GM19324 (cell line): ENCODE measurements at regions not wholly inside any gene's neighbourhood (a gene's known extent, or its start where the extent isn't known, plus 50 kb on each side); places are given as distances from the start of the nearest gene placed in this dataset.
"Not testable (repeated sequence)": the region's sequence is repeated elsewhere in the genome, so short reads cannot be mapped to it uniquely, and the experiment has no call there.

Experiments
- ATAC-seq: cut with Tn5 transposase; IDR thresholded peaks from one replicate; pipeline ENCODE4 v1.9.1; 2021; ENCODE audit warnings: mild to moderate bottlenecking, moderate library complexity; ENCODE audit not compliant: unreplicated experiment, low FRiP score

DNA sequence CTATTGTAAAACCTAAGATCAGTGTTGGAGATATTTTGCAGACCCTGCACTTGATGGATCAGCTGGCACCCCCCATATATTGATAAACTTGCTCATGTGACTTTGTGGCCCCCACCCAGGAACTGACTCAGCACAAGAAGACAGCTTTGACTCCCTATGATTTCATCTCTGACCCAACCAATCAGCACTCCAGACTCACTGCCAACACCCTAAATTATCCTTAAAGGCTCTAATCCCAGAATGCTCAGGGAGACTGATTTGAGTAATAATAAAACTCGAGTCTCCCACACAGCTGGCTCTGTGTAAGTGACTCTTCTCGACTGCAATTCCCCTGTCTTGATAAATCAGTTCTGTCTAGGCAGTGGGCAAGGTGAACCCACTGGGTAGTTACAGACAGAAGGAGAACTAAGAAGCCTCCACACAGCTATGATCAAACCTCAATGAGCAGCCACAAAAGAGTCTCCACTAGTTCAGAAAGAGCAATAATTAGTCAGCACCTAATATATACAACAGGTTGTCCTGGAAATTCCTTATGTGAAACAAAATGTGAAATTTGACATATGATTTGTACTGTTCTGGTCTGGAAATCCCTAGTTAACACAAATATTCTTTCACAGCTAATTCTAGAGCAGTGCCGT lies 52.2 kb downstream of the ACTL7B start:
- no peak for ATAC-seq

DNA sequence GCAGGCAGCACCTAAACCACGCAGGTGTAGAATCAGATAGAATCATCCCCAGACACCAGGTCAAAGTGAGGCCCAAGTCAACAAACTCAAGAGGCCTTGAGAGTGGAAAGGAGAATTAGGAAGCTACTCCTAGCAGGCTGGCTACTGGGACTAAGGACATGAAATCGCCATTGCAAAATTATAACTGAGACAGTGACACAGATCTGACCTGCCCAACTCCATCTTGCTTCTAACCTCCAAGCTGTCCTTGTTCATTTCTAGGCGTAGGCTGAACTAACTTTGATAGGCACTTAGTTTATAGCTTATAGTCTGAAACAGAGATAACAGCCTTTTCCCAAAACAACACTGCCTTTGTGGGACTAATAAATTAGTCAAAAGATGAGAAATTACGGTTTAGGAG lies 52.8 kb downstream of the ACTL7B start:
- no peak for ATAC-seq

DNA sequence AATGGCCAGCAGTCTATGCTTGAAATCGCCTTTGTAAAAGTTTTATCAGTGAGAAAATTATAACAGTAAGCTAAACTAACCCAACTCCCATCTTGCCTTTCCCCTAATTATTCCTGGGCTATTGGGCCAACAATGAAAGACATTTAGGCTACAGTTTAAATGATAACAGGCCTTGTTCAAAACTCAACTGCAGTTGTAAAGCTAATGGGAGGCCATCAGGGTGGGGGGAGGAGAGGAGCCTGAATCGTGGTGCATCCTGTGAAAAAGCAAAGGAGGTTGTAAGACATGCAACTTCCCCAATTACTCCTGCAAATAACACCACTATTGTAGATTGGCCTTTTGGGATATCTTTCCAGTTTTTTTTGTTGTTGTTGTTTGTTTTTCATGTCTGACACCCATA lies 53.8 kb downstream of the ACTL7B start:
- ATAC-seq = no peak

DNA sequence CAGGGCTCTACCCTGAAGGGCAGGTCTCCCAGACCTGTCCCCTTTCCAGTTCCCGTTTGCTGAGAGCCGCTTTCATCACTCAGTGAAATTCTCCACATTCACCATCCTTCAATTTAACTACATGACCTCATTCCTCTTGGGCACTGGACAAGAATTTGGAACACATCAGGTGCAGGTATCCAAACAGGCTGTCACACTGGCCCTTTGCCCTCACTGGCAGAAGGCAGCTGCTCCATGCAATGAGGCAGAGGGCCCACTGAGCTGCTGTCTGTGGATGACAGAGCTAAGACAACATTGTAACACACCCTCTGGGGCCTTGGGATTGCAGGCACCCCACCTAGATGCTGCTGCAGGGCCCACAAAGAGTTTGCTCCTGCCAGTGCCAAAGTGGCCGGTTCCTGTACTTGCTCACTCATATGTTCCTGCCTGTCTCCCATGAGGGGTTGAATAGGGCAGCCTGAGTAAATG lies 55.1 kb downstream of the ACTL7B start:
- ATAC-seq = no peak

DNA sequence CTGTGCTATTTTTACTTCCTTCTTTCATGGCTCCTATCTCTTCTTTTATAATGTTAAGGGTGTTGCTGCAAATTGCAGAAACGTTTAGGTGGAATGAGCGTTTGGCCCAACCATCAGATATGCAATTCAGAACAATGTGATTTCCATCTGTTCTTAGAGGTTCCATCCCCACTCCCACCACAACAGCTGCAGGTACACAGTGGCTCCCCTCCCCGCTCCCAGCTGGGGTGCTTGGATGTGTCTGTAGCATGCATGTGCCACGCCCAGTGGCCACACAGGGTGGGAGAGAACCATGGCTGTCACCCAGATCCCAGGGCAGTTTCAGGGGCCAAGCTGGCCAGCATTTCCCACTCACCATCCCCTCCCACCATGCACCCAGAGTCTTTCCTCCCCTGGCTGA lies 62.2 kb downstream of the ACTL7B start:
- no peak for ATAC-seq

- no peak for ATAC-seq
Measured at GRCh38 chr9:108789742-108790141, 66.0 kb downstream of the ACTL7B start.

DNA sequence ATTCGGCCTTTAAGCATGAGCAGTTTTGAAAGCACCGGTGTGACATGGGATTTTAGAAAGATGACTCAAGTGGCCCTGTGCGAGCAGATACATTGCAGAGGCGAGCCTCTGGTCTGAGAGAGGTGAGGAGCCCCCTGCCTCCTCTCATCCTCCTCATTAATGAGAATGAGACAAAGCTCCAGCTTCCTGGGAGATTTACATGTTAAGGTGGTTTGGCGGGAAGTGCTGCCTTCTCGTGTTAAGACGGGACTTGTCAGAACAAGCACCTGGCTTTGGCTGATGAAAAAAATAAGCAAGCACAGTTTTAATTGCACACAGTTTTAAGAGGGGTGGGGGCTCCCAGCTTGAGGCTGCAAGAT lies 68.1 kb downstream of the ACTL7B start:
- ATAC-seq = no peak

DNA sequence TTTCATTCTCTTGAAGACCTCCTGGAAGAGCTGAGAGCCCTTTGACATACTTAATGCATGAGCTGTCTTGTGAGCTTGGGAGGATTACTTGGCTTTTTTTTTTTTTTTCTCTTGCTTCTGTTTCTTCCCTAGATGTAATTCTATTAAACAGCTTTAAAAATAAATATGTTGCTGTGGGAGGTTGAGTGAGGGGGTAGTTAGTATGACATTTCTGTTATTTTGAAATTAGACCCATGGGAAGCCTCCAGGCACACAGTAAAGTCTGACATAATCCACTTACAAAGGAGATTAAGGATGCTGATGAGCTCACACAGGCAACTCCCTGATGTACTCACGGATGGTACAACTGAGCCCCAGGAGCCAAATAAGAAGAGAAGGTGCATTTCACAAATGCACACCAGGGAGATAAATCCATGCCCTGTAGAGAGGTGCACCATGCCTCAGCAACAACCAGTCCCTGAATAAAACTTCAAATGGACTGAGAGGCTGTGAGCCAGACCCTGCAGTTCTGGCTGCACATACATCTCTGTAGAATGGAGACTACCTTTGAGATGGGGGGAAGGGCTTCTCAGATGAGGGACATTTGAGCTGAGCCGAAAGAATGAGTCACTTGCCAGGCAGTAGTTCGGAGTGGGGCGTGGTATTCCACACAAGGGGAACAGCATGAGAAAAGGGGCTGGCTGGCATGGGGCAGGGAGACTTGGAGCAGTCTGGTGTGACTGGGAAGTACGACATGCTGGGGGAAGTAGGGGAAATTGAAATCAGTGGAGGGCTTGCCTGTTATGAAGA lies 68.7 kb downstream of the ACTL7B start:
- ATAC-seq = no peak

DNA sequence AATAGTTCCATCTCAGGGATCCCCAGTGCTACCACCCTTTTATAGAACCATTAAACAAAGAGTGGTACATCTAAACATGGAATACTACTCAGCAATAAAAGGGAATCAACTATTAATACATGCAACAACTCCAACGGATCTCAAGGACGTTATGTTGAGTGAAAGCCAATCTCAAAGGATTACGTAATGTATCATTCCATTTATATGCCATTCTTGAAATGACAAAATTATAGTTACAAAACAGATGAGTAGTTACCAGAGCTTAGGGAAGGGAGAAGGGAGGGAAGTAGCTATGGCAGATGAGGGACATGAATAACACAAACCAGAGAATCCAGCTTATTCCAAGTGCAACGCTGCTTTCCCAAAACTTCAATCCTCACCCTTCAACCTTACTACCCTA lies 69.5 kb downstream of the ACTL7B start:
- no peak for ATAC-seq

DNA sequence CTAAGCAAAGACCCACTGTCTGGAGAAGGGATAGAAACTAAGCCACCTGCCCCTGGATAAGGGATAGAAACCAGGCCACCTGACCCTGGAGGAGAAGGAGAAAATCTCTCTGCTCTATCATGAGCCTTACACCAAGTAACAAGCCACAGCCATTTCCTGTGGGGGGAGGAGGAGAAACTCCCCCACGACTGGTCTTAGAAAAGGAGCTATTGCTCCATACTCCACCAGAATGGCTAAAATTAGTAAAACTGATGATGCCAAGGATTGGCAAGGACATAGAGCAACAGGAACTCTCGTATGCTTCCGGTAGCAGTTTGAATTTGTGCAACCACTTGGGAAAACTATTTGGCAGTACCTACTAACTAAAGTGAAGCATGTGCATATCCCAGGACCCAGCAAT lies 70.8 kb downstream of the ACTL7B start:
- ATAC-seq = no peak

DNA sequence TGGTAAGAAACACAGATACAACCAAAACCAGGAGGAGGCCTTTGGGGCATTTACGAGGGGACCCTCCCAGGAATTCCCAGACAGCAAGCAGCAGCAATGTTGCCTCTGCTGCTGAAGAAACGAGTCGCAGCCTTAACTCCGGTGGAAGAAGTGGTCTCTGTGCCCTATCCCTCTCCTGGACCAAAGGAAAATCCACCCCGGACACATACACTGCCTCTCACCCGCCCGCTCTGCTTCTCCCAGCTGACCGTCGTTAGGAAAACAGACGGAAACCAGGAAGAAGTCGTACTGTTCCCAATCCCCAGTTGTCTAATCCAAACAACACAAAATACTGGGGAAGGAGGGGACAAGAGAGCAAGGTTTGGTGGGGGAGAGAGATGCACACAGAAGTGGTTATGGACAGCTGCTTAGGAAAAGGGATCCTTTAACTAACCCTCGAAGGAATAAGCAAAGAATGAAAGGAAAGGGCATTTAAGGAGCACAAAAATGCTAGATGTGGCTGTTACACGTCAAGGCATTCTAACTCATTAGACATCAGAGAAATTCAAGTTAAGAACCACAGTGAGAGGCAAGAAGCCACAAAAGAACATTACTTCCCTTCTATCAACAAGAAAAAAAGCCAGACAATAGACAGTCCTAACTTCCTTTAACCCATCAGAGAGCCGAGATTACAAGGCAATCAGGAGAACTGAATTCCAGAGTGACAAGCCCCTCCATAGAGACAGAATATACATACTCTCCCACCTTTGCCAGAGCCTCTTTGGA lies 71.9 kb downstream of the ACTL7B start:
- ATAC-seq = no peak

- no peak for ATAC-seq
Measured at GRCh38 chr9:108783326-108783725, 72.5 kb downstream of the ACTL7B start.

DNA sequence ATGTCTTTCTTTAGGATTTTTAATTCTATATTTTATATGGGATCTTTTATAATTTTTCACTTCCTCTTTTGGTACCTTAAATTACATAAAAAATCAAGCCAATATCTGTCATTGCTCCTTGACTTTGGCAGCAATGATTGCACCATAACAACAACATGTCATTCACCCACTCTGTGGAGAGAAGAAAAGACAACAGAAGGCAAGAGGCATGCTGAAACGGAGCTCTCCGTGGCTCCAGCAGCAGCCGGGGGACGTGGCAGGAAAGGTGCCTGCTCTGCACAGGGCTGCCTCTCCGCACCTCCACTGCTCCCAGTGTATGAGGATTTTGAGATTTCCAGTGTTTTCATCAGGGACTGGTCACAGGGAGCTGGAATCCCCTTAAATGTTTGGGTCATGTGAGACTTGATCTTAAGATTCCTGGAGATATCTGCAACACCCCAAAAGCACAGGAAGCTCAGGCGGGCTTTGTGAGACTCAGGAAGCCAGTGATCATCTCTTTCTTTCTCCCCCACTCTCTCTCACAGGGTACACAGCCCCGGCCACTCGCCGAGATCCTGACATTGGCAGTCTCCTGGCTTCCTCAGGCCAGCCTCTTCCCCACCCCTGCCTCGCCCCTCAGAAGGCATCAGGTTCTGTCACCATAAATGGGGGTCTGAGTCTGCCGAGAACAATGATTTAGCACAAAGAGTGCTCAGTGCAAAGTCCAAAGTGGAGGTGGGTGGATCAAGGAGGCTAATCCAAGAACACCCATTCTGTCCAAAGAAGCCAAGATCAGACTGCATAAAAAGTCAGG lies 74.6 kb downstream of the ACTL7B start:
- no peak for ATAC-seq

DNA sequence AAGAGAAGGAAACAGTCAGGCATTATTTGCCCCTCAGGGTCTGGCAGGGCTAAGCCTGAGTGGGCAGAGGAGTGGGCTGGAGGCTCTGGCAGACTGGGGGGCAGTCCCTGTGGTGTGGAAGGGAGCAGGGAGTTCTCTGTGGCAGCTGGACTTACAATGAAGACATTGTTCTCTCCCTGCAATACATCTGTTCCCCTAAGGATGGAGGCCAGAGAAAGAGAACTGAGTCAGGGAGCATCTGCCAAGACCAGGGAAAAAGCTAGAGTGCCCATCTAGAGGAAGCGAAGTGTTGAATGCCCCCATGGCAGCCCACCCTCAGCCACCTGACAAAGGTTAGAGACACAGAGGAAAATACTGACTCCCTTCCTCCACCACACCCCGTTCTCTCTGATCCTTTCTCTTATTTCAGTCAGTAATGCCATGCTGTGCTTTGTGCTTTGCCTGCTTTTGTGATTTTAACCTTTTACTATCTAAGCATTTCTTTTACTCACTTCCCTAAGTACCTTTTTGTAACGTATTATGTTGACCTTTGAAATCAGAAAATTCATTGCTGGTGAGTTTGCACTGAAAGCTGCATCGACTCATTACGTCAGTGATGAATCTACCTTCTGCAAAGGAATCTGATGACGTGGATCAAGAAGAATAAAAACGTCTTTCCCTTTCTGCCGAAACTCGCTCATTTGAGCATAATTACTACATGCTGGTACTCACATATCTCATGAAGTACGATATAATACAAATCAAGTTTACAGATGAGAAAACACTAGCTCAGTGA lies 76.0 kb downstream of the ACTL7B start:
- no peak for ATAC-seq

- no peak for ATAC-seq
Measured at GRCh38 chr9:108776920-108777639, 78.7 kb downstream of the ACTL7B start.

- no peak for ATAC-seq
Measured at GRCh38 chr9:108775901-108776306, 79.9 kb downstream of the ACTL7B start.

DNA sequence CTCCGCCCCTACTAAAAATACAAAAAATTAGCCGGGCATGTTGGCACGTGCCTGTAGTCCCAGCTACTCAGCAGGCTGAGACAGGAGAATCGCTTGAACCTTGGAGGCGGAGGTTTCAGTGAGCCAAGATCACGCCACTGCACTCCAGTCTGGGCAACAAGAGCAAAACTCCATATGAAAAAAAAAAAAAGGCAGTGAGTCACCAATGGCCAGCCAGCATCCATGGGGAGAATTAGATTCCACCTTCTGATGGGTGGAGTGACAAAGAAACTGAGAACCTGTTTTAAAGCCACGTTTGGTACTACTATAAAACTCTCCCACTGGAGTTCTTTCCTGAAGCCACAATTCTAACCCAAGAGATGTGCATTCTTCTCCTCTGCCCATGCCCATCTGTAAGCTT lies 81.7 kb downstream of the ACTL7B start:
- ATAC-seq = not testable (repeated sequence)

DNA sequence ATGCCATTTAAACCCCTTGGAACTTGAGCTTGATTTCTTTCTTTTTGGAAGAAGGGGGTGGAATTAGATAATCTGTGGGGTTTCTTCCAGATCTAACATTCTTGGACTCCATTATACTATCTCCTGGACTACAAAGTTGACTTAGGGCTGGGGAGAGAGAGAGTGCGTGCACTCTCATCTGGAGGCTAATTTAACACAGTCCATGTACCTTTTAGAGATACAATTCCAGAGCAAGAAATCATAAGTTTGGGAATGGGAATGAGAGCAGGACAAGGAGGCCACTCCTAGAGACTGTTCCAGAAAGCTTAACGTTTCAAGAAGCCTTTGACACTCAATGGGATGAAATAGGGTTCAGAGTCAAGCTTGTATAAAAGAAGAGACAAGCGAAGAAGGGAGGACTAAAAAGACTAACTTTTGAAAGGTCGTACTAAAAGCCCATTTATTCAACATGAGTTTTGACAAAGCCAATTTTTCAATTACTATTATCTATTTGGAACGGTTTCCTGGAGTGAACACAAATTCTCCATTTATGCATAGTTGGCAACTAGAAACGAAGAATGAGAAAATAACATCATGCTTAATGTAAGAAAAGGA lies 83.4 kb downstream of the ACTL7B start:
- ATAC-seq = no peak

GRCh38 chr9:108768744-108769143 lies 87.0 kb downstream of the ACTL7B start:
- ATAC-seq = no peak
